Loucy (cell line): ENCODE measurements at regions not wholly inside any gene's neighbourhood (a gene's known extent, or its start where the extent isn't known, plus 50 kb on each side); places are given as distances from the start of the nearest gene placed in this dataset.
"Not testable (repeated sequence)": the region's sequence is repeated elsewhere in the genome, so short reads cannot be mapped to it uniquely, and the experiment has no call there.

ENCODE experiments used
- H2AFZ ChIP-seq: fragments of 200-600 bp; sonication (generic); 2 replicates; pipeline ENCODE4 v1.6.0; 2016; ENCODE audit warnings: antibody characterized with exemption, mild to moderate bottlenecking, low read length, moderate library complexity
- H3F3A ChIP-seq: fragments of 200-600 bp; 2 replicates; pipeline ENCODE4 v1.6.0; 2016; ENCODE audit warnings: antibody characterized with exemption, low read depth, mild to moderate bottlenecking
- H3K27me3 ChIP-seq: fragments of 200-600 bp; sonication (generic); 2 replicates; pipeline ENCODE4 v1.6.1; 2014; ENCODE audit warnings: low read length, mild to moderate bottlenecking; ENCODE audit not compliant: insufficient read depth, poor library complexity, severe bottlenecking
- H3K36me3 ChIP-seq: fragments of 200-600 bp; sonication (generic); 2 replicates; pipeline ENCODE4 v1.6.1; 2016; ENCODE audit warnings: low read length; ENCODE audit not compliant: insufficient read depth
- H3K4me1 ChIP-seq: fragments of 200-600 bp; sonication (generic); 2 replicates; pipeline ENCODE4 v1.5.1; 2014; ENCODE audit warnings: low read length, mild to moderate bottlenecking; ENCODE audit not compliant: insufficient read depth, poor library complexity, severe bottlenecking
- H3K4me2 ChIP-seq: fragments of 200-600 bp; sonication (generic); 2 replicates; pipeline ENCODE4 v1.6.0; 2014; ENCODE audit warnings: antibody characterized with exemption, low read length, low read depth, mild to moderate bottlenecking; ENCODE audit not compliant: poor library complexity, severe bottlenecking
- H3K4me3 ChIP-seq: fragments of 200-600 bp; sonication (generic); 2 replicates; pipeline ENCODE4 v1.5.1; 2014; ENCODE audit warnings: low read length, mild to moderate bottlenecking, mixed read lengths; ENCODE audit not compliant: poor library complexity, severe bottlenecking
- H3K79me2 ChIP-seq: fragments of 200-600 bp; sonication (generic); 2 replicates; pipeline ENCODE4 v1.6.1; 2014; ENCODE audit warnings: low read length; ENCODE audit not compliant: insufficient read depth
- H3K9ac ChIP-seq: fragments of 200-600 bp; sonication (generic); 2 replicates; pipeline ENCODE4 v1.6.0; 2014; ENCODE audit warnings: mild to moderate bottlenecking, low read depth, low read length, moderate library complexity; ENCODE audit not compliant: poor library complexity, severe bottlenecking
- H3K9me2 ChIP-seq: fragments of 200-600 bp; sonication (generic); replicated peaks from 2 replicates; pipeline ENCODE4 v1.6.1; 2016; ENCODE audit warnings: low read depth, low read length, mixed read lengths
- H3K9me3 ChIP-seq: fragments of 200-600 bp; sonication (generic); 2 replicates; pipeline ENCODE4 v1.6.1; 2014; ENCODE audit warnings: mild to moderate bottlenecking, antibody characterized with exemption, low read length, low read depth; ENCODE audit not compliant: insufficient read depth
- H4K20me1 ChIP-seq: fragments of 200-600 bp; sonication (generic); 2 replicates; pipeline ENCODE4 v1.6.0; 2014; ENCODE audit warnings: antibody characterized with exemption, low read length, mild to moderate bottlenecking; ENCODE audit not compliant: insufficient read depth, poor library complexity, severe bottlenecking
- CTCF ChIP-seq: fragments of 200-600 bp; sonication (generic); conservative IDR thresholded peaks from 2 replicates; pipeline ENCODE4 v1.5.1; 2014; ENCODE audit warnings: mild to moderate bottlenecking, antibody characterized with exemption, low read length
- EZH2phosphoT487 ChIP-seq: fragments of 200-600 bp; IDR thresholded peaks from 2 replicates; pipeline ENCODE4 v1.6.1; 2018; ENCODE audit warnings: antibody characterized with exemption, mild to moderate bottlenecking, moderate library complexity, borderline replicate concordance

DNA sequence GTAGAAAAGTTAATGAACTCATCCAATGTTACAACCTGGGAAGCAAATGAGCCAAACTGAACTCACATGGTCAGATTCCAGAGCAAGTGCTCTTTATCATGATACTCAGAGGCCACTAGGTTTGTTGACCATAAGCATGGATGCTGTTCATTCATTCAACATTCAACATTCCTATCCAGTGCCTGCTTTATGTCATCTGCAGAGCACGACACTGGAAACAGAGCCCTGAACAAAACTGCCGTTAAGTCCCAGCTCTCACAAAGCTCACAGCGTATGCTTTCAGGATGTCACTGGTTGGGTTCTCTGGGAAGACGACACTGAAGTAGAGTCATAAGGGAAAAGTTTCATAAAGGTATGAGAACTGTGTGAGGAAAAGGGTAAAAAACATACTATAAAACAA is 105.8 kb upstream of the TRIM77 start:
- H4K20me1 ChIP-seq = no peaks in the 10 kb centered on the region
- TF ChIP-seq EZH2phosphoT487 (no peak), CTCF (no peak)
- H3K9me3 ChIP-seq = no peaks in the 10 kb centered on the region
- no peaks in the 10 kb centered on the region for H3K27me3 ChIP-seq
- H3K9ac ChIP-seq = no peak overlapping the region
- H3K4me2 ChIP-seq = no peak overlapping the region
- no peaks in the 10 kb centered on the region for H3K36me3 ChIP-seq
- H3F3A ChIP-seq = no peaks in the 10 kb centered on the region
- no peaks in the 10 kb centered on the region for H3K79me2 ChIP-seq
- H3K4me1 ChIP-seq = no peaks in the 10 kb centered on the region
- H3K4me3 ChIP-seq = no peak overlapping the region
- H3K9me2 ChIP-seq = no peaks in the 10 kb centered on the region
- H2AFZ ChIP-seq = no peak overlapping the region

GRCh38 chr11:89606845-89607244 is 103.3 kb upstream of the TRIM77 start:
- not testable (repeated sequence) for H2AFZ ChIP-seq, H3K4me2 ChIP-seq, H3K4me1 ChIP-seq

DNA sequence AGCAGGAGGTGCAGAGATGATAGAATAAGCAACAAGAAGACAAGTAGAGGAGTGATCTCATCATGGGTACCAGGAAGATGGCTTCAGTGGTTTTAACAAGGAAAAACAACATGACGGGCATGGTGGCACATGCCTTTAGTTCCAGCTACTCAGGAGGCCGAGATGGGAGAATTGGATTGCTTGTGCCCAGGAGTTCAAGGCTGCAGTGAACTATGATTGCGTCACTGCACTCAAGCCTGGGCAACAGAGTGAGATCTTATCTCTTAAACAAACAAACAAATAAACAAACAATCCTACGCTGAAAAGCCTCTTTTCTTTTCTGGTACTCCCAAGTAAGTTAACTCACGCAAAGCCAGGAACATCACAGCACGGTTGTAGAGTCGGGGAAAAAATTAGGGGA is 102.6 kb upstream of the TRIM77 start:
- not testable (repeated sequence) for H3K79me2 ChIP-seq, H3K4me3 ChIP-seq, H3K9ac ChIP-seq, H3K4me2 ChIP-seq, H3F3A ChIP-seq, H3K9me3 ChIP-seq, H3K27me3 ChIP-seq, H3K4me1 ChIP-seq, H3K36me3 ChIP-seq, H2AFZ ChIP-seq, H4K20me1 ChIP-seq, H3K9me2 ChIP-seq

More at GRCh38 chr11:89606845-89607244, 103.3 kb upstream of the TRIM77 start:
- H3K9me3 ChIP-seq, H3K4me3 ChIP-seq, H3K79me2 ChIP-seq, H3K36me3 ChIP-seq, H3K9ac ChIP-seq, H3K9me2 ChIP-seq, H4K20me1 ChIP-seq, H3F3A ChIP-seq, H3K27me3 ChIP-seq: not testable (repeated sequence)

DNA sequence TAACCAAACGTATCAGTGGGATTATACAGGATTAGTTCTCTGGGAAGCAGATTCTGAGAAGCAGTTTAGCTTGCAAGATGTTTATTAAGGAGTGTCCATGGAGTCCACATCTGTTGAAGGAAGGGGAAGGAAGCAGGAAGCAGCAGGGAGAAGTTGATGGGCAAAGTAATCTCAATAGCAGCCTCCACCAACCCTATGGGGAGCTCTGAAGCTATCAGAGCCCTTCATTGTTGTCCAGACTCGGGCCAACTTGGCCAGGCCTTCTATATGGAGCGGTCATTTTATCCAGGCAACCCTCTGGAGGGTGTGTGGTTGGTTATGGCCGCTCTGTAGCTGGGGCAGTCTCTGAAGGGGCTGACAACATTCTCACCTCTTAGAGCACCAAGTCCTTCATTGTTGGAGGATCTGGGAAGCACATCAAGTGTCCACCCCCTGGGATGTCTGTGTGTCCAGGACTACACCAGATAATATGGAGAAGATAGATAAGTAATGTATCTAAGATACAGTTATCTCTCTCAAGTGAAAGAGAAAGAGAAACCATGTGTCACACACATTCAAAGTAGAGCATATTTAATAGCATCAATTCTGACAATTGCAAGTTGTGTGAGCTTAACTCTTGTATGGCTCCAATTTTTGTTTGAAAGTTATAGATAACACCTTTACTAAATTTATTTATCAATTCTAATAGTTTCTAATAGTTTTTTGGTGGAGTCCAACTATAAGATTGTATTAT is 101.7 kb upstream of the TRIM77 start:
- Histone ChIP-seq H3K4me1 (no peaks in the 10 kb centered on the region), H3K9ac (no peak overlapping the region), H3K9me2 (no peaks in the 10 kb centered on the region), H3K4me3 (peak overlapping the region; percentile 40), H3K36me3 (no peaks in the 10 kb centered on the region), H4K20me1 (no peaks in the 10 kb centered on the region), H3K27me3 (no peaks in the 10 kb centered on the region), H3F3A (no peaks in the 10 kb centered on the region), H2AFZ (peak overlapping the region; percentile 85), H3K79me2 (no peaks in the 10 kb centered on the region), H3K9me3 (no peaks in the 10 kb centered on the region), H3K4me2 (no peak overlapping the region)
- TF ChIP-seq EZH2phosphoT487 = no peak
- TF ChIP-seq CTCF = no peak
